Kidney tubule cell (primary cell): ENCODE measurements at regions not wholly inside any gene's neighbourhood (a gene's known extent, or its start where the extent isn't known, plus 50 kb on each side); places are given as distances from the start of the nearest gene placed in this dataset.
"Not testable (repeated sequence)": the region's sequence is repeated elsewhere in the genome, so short reads cannot be mapped to it uniquely, and the experiment has no call there.

Experiments used
- DNase-seq: peaks from one replicate; pipeline ENCODE4 v3.0.0-alpha.2; 2018; ENCODE audit warnings: low spot score

- DNase-seq, result not testable (repeated sequence)
These were observed 351.8 kb downstream of the TEX29 start for GRCh38 chr13:111672198-111672597.

GRCh38 chr13:111678120-111678882 lies 357.9 kb downstream of the TEX29 start:
- not testable (repeated sequence) for DNase-seq

GRCh38 chr13:111679645-111680044 lies 359.2 kb downstream of the TEX29 start:
- DNase-seq, result not testable (repeated sequence)

- DNase-seq, result not testable (repeated sequence)
These were observed 359.7 kb downstream of the TEX29 start for GRCh38 chr13:111680100-111680499.

- DNase-seq, result not testable (repeated sequence)
These were observed 371.6 kb downstream of the TEX29 start for GRCh38 chr13:111692028-111692427.

- DNase-seq, result not testable (repeated sequence)
These were observed 370.8 kb upstream of the SOX1 start for GRCh38 chr13:111696121-111696520.

GRCh38 chr13:111702059-111702458 lies 364.9 kb upstream of the SOX1 start:
- not testable (repeated sequence) for DNase-seq
